Endodermal cell (in vitro differentiated cells): ENCODE measurements at regions not wholly inside any gene's neighbourhood (a gene's known extent, or its start where the extent isn't known, plus 50 kb on each side); places are given as distances from the start of the nearest gene placed in this dataset.

Experiments used
- DNase-seq: peaks from one replicate; pipeline ENCODE4 v3.0.0-alpha.2; 2017
- H3K27ac ChIP-seq: 2 replicates; pipeline ENCODE4 v1.5.1; 2013; ENCODE audit warnings: mild to moderate bottlenecking, low read depth, low read length, moderate library complexity
- H3K27me3 ChIP-seq: 2 replicates; pipeline ENCODE4 v1.6.1; 2013; ENCODE audit warnings: mild to moderate bottlenecking, low read length, moderate library complexity; ENCODE audit not compliant: insufficient read depth, control insufficient read depth, poor library complexity, severe bottlenecking
- H3K36me3 ChIP-seq: 2 replicates; pipeline ENCODE4 v1.7.0; 2013; ENCODE audit warnings: mild to moderate bottlenecking, low read length, moderate library complexity; ENCODE audit not compliant: control insufficient read depth, insufficient read depth
- H3K4me1 ChIP-seq: one replicate; pipeline ENCODE4 v1.7.0; 2013; ENCODE audit warnings: low read length; ENCODE audit not compliant: control insufficient read depth, insufficient read depth
- H3K4me3 ChIP-seq: 2 replicates; pipeline ENCODE4 v1.5.1; 2013; ENCODE audit warnings: mild to moderate bottlenecking, low read length, moderate library complexity
- H3K9ac ChIP-seq: 2 replicates; pipeline ENCODE4 v1.6.1; 2013; ENCODE audit warnings: mild to moderate bottlenecking, low read length, moderate library complexity; ENCODE audit not compliant: poor library complexity, severe bottlenecking; ENCODE audit errors: extremely low read depth
- H3K9me3 ChIP-seq: 2 replicates; pipeline ENCODE4 v1.6.1; 2013; ENCODE audit warnings: mild to moderate bottlenecking, low read length, moderate library complexity; ENCODE audit not compliant: control insufficient read depth
- H3K27ac Mint-ChIP-seq: 2 replicates; pipeline ENCODE4 v1.8.0; 2020; ENCODE audit warnings: mixed read lengths
- H3K27me3 Mint-ChIP-seq: 2 replicates; pipeline ENCODE4 v1.8.0; 2021; ENCODE audit warnings: mild to moderate bottlenecking, mixed read lengths; ENCODE audit not compliant: insufficient read depth
- H3K36me3 Mint-ChIP-seq: 2 replicates; pipeline ENCODE4 v1.8.0; 2020; ENCODE audit warnings: low read depth, mixed read lengths
- H3K4me1 Mint-ChIP-seq: 2 replicates; pipeline ENCODE4 v1.8.0; 2020; ENCODE audit warnings: mixed read lengths
- H3K4me3 Mint-ChIP-seq: 2 replicates; pipeline ENCODE4 v1.8.0; 2020; ENCODE audit warnings: mild to moderate bottlenecking, moderate library complexity, mixed read lengths
- H3K9me3 Mint-ChIP-seq: 2 replicates; pipeline ENCODE4 v1.8.0; 2020; ENCODE audit warnings: mild to moderate bottlenecking, mixed read lengths
- CTCF ChIP-seq: fragments of 200-600 bp; sonication (generic); conservative IDR thresholded peaks from 2 replicates; pipeline ENCODE4 v1.5.0; 2021; ENCODE audit warnings: antibody characterized with exemption, mild to moderate bottlenecking
- WGBS, 2 experiments: methylation state at CpG; one replicate each; pipeline versions ENCODE4 v1.1.5 to v1.1.7; 2013; ENCODE audit warnings: missing lambda C conversion rate in 2 of 2, mixed read lengths in 1 of 2; ENCODE audit not compliant: insufficient coverage in 1 of 2, insufficient read length in 1 of 2; 5-methylcytosine and 5-hydroxymethylcytosine counted together

- Histone ChIP-seq H3K9ac (no peak overlapping the region), H3K27ac (no peak overlapping the region), H3K27me3 (no peaks in the 10 kb centered on the region), H3K9me3 (no peaks in the 10 kb centered on the region), H3K4me3 (no peak overlapping the region), H3K36me3 (no peaks in the 10 kb centered on the region), H3K4me1 (no peaks in the 10 kb centered on the region)
- DNase-seq: no peak
- Mint-ChIP-seq H3K4me3 (no peak overlapping the region), H3K27ac (no peak overlapping the region), H3K36me3 (no peaks in the 10 kb centered on the region), H3K4me1 (no peaks in the 10 kb centered on the region), H3K9me3 (no peaks in the 10 kb centered on the region), H3K27me3 (no peaks in the 10 kb centered on the region)
- WGBS, 2 experiments: 96% methylated on average over 2 of the region's 2 CpGs; no CpG with 5 or more reads in 1 of the 2 experiments
- no peak for TF ChIP-seq CTCF
Measured at GRCh38 chr4:33063241-33063640, 2343.1 kb downstream of the PCDH7 start.

- Histone ChIP-seq H3K9ac (no peak overlapping the region), H3K27ac (no peak overlapping the region), H3K4me3 (no peak overlapping the region), H3K4me1 (no peaks in the 10 kb centered on the region), H3K36me3 (no peaks in the 10 kb centered on the region), H3K27me3 (no peaks in the 10 kb centered on the region), H3K9me3 (no peaks in the 10 kb centered on the region)
- no peaks in the 10 kb centered on the region for H3K36me3 Mint-ChIP-seq
- no peak overlapping the region for H3K4me3 Mint-ChIP-seq
- H3K9me3 Mint-ChIP-seq: peaks cover 3% of the 10 kb centered on the region
- no peak for DNase-seq
- H3K4me1 Mint-ChIP-seq: no peaks in the 10 kb centered on the region
- H3K27me3 Mint-ChIP-seq: no peaks in the 10 kb centered on the region
- WGBS, 2 experiments: 85% methylated on average over 1 of the region's 1 CpG; no CpG with 5 or more reads in 1 of the 2 experiments
- no peak overlapping the region for H3K27ac Mint-ChIP-seq
- TF ChIP-seq CTCF: no peak
Measured at GRCh38 chr4:33064238-33064637, 2344.1 kb downstream of the PCDH7 start.

GRCh38 chr4:33065749-33066148 lies 2345.6 kb downstream of the PCDH7 start:
- 93 to 100% methylated on average over 2 to 8 of the region's 8 CpGs for WGBS, 2 experiments
- H3K27ac Mint-ChIP-seq: no peak overlapping the region
- peaks cover 3% of the 10 kb centered on the region for H3K9me3 Mint-ChIP-seq

More at GRCh38 chr4:33065749-33066148, 2345.6 kb downstream of the PCDH7 start:
- Histone ChIP-seq H3K36me3 (no peaks in the 10 kb centered on the region), H3K9ac (no peak overlapping the region), H3K27me3 (no peaks in the 10 kb centered on the region), H3K4me3 (no peak overlapping the region), H3K27ac (no peak overlapping the region), H3K4me1 (no peaks in the 10 kb centered on the region), H3K9me3 (no peaks in the 10 kb centered on the region)
- H3K4me1 Mint-ChIP-seq: no peaks in the 10 kb centered on the region
- no peak for DNase-seq
- no peak overlapping the region for H3K4me3 Mint-ChIP-seq
- no peaks in the 10 kb centered on the region for H3K27me3 Mint-ChIP-seq
- H3K36me3 Mint-ChIP-seq: no peaks in the 10 kb centered on the region
- no peak for TF ChIP-seq CTCF
